ENCODE measurements at regions not wholly inside any gene's neighbourhood (a gene's known extent, or its start where the extent isn't known, plus 50 kb on each side); places are given as distances from the start of the nearest gene placed in this dataset.

DNA sequence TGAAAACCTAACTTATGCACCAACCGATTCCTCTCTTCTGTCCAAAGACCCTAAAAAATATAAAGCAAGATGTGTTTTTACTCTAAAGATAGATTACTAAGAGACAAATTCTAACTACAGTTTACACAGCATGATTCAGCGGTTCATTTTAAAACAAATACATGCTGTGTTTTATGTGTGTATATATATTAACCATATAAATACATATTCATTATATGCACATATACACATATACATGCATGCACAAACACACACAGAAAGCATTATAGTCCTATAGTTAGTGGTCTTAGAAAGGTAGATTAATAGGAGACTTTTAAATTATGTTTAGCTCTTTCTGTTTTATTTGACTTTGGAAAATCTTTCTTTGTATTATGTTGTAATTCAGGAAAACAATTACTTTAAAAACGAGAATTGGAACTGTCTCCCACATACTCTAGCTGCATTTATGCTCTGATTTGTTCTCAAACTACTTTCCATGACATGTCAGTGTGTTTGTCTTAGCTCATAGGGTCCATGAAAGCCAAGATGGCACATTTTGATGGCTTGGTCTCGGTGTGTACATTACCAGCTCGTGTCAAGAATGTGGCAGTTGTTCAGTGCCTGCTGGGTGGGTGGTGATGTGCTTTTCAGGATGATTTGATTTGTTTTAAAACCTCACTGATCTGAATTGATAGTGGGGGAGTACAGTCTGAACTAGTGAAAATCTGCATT, 548.8 kb upstream of the SALL1 start:
- Histone ChIP-seq H3K9me3 (ENCODE audit: insufficient read depth, low read depth, low read length) (no peaks in the 10 kb centered on the region), H3K4me2 (ENCODE audit: low read depth, low read length, poor library complexity, severe bottlenecking) (no peak overlapping the region), H3F3A (ENCODE audit: low read depth) (no peaks in the 10 kb centered on the region), H3K79me2 (ENCODE audit: insufficient read depth, low read length) (no peaks in the 10 kb centered on the region), H3K9me2 (replicated peaks; ENCODE audit: low read depth, low read length) (no peaks in the 10 kb centered on the region), H2AFZ (ENCODE audit: low read length) (no peak overlapping the region), H3K4me1 (ENCODE audit: insufficient read depth, low read length, poor library complexity, severe bottlenecking) (no peaks in the 10 kb centered on the region), H3K36me3 (ENCODE audit: insufficient read depth, low read length) (no peaks in the 10 kb centered on the region), H3K27me3 (ENCODE audit: insufficient read depth, low read length, poor library complexity, severe bottlenecking) (no peaks in the 10 kb centered on the region), H3K4me3 (ENCODE audit: low read length, poor library complexity, severe bottlenecking) (no peak overlapping the region), H4K20me1 (ENCODE audit: insufficient read depth, low read length, poor library complexity, severe bottlenecking) (no peaks in the 10 kb centered on the region), H3K9ac (ENCODE audit: low read depth, low read length, poor library complexity, severe bottlenecking) (no peak overlapping the region)
- no peak for TF ChIP-seq EZH2phosphoT487 (IDR thresholded peaks at IDR 0.05; ENCODE audit: borderline replicate concordance)
- TF ChIP-seq, protein P1, sequence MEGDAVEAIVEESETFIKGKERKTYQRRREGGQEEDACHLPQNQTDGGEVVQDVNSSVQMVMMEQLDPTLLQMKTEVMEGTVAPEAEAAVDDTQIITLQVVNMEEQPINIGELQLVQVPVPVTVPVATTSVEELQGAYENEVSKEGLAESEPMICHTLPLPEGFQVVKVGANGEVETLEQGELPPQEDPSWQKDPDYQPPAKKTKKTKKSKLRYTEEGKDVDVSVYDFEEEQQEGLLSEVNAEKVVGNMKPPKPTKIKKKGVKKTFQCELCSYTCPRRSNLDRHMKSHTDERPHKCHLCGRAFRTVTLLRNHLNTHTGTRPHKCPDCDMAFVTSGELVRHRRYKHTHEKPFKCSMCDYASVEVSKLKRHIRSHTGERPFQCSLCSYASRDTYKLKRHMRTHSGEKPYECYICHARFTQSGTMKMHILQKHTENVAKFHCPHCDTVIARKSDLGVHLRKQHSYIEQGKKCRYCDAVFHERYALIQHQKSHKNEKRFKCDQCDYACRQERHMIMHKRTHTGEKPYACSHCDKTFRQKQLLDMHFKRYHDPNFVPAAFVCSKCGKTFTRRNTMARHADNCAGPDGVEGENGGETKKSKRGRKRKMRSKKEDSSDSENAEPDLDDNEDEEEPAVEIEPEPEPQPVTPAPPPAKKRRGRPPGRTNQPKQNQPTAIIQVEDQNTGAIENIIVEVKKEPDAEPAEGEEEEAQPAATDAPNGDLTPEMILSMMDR (conservative IDR thresholded peaks at IDR 0.05; ENCODE audit: low read length), result no peak

DNA sequence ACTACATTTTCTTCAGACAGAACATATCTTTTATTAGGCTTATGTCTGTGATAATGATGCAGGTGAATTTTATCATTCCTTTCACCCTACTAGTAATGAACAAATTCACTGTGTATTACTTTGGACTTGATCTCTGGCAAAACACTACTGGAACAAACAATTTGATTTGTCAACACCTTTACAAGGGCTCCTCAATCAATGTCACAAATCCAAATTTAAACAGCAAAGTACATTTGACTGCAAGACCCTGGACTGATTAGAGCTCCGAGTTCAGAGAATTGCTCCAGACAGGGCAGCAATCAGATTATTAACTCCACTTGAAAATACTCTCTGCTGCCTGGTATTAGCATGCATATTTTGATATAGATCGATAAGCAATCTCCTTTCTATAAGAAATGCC, 547.6 kb upstream of the SALL1 start:
- no peak overlapping the region for H3K9ac ChIP-seq (ENCODE audit: low read depth, low read length, poor library complexity, severe bottlenecking)
- no peaks in the 10 kb centered on the region for H3K27me3 ChIP-seq (ENCODE audit: insufficient read depth, low read length, poor library complexity, severe bottlenecking)
- H3K9me3 ChIP-seq (ENCODE audit: insufficient read depth, low read depth, low read length), result no peaks in the 10 kb centered on the region
- no peaks in the 10 kb centered on the region for H3K36me3 ChIP-seq (ENCODE audit: insufficient read depth, low read length)
- H3K9me2 ChIP-seq (replicated peaks; ENCODE audit: low read depth, low read length), result no peaks in the 10 kb centered on the region
- no peaks in the 10 kb centered on the region for H3K4me1 ChIP-seq (ENCODE audit: insufficient read depth, low read length, poor library complexity, severe bottlenecking)
- no peak overlapping the region for H3K4me2 ChIP-seq (ENCODE audit: low read depth, low read length, poor library complexity, severe bottlenecking)
- H2AFZ ChIP-seq (ENCODE audit: low read length), result no peak overlapping the region
- TF ChIP-seq EZH2phosphoT487 (IDR thresholded peaks at IDR 0.05; ENCODE audit: borderline replicate concordance), result no peak
- TF ChIP-seq, protein P1 (conservative IDR thresholded peaks at IDR 0.05; ENCODE audit: low read length), result no peak
- no peaks in the 10 kb centered on the region for H3F3A ChIP-seq (ENCODE audit: low read depth)
- H3K79me2 ChIP-seq (ENCODE audit: insufficient read depth, low read length), result no peaks in the 10 kb centered on the region
- no peak overlapping the region for H3K4me3 ChIP-seq (ENCODE audit: low read length, poor library complexity, severe bottlenecking)
- H4K20me1 ChIP-seq (ENCODE audit: insufficient read depth, low read length, poor library complexity, severe bottlenecking), result no peaks in the 10 kb centered on the region

- Histone ChIP-seq H3K36me3 (ENCODE audit: insufficient read depth, low read length) (no peaks in the 10 kb centered on the region), H3K9me3 (ENCODE audit: insufficient read depth, low read depth, low read length) (no peaks in the 10 kb centered on the region), H3F3A (ENCODE audit: low read depth) (no peaks in the 10 kb centered on the region), H3K4me2 (ENCODE audit: low read depth, low read length, poor library complexity, severe bottlenecking) (no peak overlapping the region), H3K27me3 (ENCODE audit: insufficient read depth, low read length, poor library complexity, severe bottlenecking) (no peaks in the 10 kb centered on the region), H3K79me2 (ENCODE audit: insufficient read depth, low read length) (no peaks in the 10 kb centered on the region), H3K9ac (ENCODE audit: low read depth, low read length, poor library complexity, severe bottlenecking) (no peak overlapping the region), H4K20me1 (ENCODE audit: insufficient read depth, low read length, poor library complexity, severe bottlenecking) (no peaks in the 10 kb centered on the region), H3K9me2 (replicated peaks; ENCODE audit: low read depth, low read length) (no peaks in the 10 kb centered on the region), H3K4me3 (ENCODE audit: low read length, poor library complexity, severe bottlenecking) (no peak overlapping the region), H3K4me1 (ENCODE audit: insufficient read depth, low read length, poor library complexity, severe bottlenecking) (no peaks in the 10 kb centered on the region), H2AFZ (ENCODE audit: low read length) (no peak overlapping the region)
- no peak for TF ChIP-seq EZH2phosphoT487 (IDR thresholded peaks at IDR 0.05; ENCODE audit: borderline replicate concordance)
- TF ChIP-seq, protein P1 (conservative IDR thresholded peaks at IDR 0.05; ENCODE audit: low read length), result no peak
These were observed 546.4 kb upstream of the SALL1 start for GRCh38 chr16:51697454-51697853.
